ENCODE measurements at regions not wholly inside any gene's neighbourhood (a gene's known extent, or its start where the extent isn't known, plus 50 kb on each side); places are given as distances from the start of the nearest gene placed in this dataset.
A peak's percentile ranks its signal among the peaks of the same experiment; 100 is the strongest.

GRCh38 chr7:46352004-46352954 is 431.2 kb upstream of the IGFBP3 start:
- TF ChIP-seq EZH2 (IDR thresholded peaks at IDR 0.05; ENCODE audit: low read depth, low read length, severe bottlenecking) (no peak), MAX (IDR thresholded peaks at IDR 0.05) (no peak), SRF (IDR thresholded peaks at IDR 0.05; ENCODE audit: low read depth, low read length) (no peak), TCF12 (IDR thresholded peaks at IDR 0.05; ENCODE audit: low read depth, low read length) (0 out of 2 replicates have a peak, but pooled peaks have one; percentile 34), YY1 (IDR thresholded peaks at IDR 0.05; ENCODE audit: low read depth, low read length) (no peak)

Data from H1 (cell line).